ENCODE measurements at regions not wholly inside any gene's neighbourhood (a gene's known extent, or its start where the extent isn't known, plus 50 kb on each side); places are given as distances from the start of the nearest gene placed in this dataset.

- no peak overlapping the region for H3K4me3 Mint-ChIP-seq
- H3K9me2 ChIP-seq (ENCODE audit: insufficient read depth), result no peaks in the 10 kb centered on the region
- H3K27ac Mint-ChIP-seq, result no peak overlapping the region; the same call in 1 of the 2 replicates
- no peaks in the 10 kb centered on the region; the same call in 1 of the 2 replicates for H3K27me3 ChIP-seq (ENCODE audit: insufficient read depth)
- H3K9me3 Mint-ChIP-seq, result no peaks in the 10 kb centered on the region; the same call in 2 of the 3 replicates
- H3K4me1 ChIP-seq (ENCODE audit: insufficient read depth), result no peaks in the 10 kb centered on the region
- DNase-seq (ENCODE audit: low spot score) (no peak), ATAC-seq (no peak)
- peaks cover 2% of the 10 kb centered on the region for H3K27me3 Mint-ChIP-seq (ENCODE audit: insufficient read depth, low read depth, poor library complexity)
- H3K4me1 Mint-ChIP-seq, result peaks cover 11% of the 10 kb centered on the region; the same call in 2 of the 3 replicates
- H2AFZ ChIP-seq, result no peak overlapping the region
- no peak overlapping the region for H3K4me3 ChIP-seq
- no peaks in the 10 kb centered on the region for H3K36me3 ChIP-seq (ENCODE audit: insufficient read depth)
- no peak for TF ChIP-seq POLR2AphosphoS5 (IDR thresholded peaks at IDR 0.05; ENCODE audit: low read depth)
- TF ChIP-seq ZNF462 (CRISPR knock-in tag; IDR thresholded peaks at IDR 0.05), result no peak
- TF ChIP-seq, protein P1, sequence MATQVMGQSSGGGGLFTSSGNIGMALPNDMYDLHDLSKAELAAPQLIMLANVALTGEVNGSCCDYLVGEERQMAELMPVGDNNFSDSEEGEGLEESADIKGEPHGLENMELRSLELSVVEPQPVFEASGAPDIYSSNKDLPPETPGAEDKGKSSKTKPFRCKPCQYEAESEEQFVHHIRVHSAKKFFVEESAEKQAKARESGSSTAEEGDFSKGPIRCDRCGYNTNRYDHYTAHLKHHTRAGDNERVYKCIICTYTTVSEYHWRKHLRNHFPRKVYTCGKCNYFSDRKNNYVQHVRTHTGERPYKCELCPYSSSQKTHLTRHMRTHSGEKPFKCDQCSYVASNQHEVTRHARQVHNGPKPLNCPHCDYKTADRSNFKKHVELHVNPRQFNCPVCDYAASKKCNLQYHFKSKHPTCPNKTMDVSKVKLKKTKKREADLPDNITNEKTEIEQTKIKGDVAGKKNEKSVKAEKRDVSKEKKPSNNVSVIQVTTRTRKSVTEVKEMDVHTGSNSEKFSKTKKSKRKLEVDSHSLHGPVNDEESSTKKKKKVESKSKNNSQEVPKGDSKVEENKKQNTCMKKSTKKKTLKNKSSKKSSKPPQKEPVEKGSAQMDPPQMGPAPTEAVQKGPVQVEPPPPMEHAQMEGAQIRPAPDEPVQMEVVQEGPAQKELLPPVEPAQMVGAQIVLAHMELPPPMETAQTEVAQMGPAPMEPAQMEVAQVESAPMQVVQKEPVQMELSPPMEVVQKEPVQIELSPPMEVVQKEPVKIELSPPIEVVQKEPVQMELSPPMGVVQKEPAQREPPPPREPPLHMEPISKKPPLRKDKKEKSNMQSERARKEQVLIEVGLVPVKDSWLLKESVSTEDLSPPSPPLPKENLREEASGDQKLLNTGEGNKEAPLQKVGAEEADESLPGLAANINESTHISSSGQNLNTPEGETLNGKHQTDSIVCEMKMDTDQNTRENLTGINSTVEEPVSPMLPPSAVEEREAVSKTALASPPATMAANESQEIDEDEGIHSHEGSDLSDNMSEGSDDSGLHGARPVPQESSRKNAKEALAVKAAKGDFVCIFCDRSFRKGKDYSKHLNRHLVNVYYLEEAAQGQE (IDR thresholded peaks at IDR 0.05; ENCODE audit: unreplicated experiment), result no peak
- TF ChIP-seq ETS1 (IDR thresholded peaks at IDR 0.05), result no peak
- no peak for TF ChIP-seq STAT1 (IDR thresholded peaks at IDR 0.05; ENCODE audit: unreplicated experiment)
- no peak for TF ChIP-seq EZH2phosphoT487 (IDR thresholded peaks at IDR 0.05; ENCODE audit: unreplicated experiment)
- TF ChIP-seq ZNF331 (CRISPR knock-in tag; IDR thresholded peaks at IDR 0.05; ENCODE audit: low read depth), result no peak
- TF ChIP-seq, protein P2, sequence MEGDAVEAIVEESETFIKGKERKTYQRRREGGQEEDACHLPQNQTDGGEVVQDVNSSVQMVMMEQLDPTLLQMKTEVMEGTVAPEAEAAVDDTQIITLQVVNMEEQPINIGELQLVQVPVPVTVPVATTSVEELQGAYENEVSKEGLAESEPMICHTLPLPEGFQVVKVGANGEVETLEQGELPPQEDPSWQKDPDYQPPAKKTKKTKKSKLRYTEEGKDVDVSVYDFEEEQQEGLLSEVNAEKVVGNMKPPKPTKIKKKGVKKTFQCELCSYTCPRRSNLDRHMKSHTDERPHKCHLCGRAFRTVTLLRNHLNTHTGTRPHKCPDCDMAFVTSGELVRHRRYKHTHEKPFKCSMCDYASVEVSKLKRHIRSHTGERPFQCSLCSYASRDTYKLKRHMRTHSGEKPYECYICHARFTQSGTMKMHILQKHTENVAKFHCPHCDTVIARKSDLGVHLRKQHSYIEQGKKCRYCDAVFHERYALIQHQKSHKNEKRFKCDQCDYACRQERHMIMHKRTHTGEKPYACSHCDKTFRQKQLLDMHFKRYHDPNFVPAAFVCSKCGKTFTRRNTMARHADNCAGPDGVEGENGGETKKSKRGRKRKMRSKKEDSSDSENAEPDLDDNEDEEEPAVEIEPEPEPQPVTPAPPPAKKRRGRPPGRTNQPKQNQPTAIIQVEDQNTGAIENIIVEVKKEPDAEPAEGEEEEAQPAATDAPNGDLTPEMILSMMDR (conservative IDR thresholded peaks at IDR 0.05; ENCODE audit: low read depth in 2 of 2), result no peak
- TF ChIP-seq NANOG (IDR thresholded peaks at IDR 0.05; ENCODE audit: borderline replicate concordance), result no peak
- TF ChIP-seq ZNF114 (CRISPR knock-in tag; IDR thresholded peaks at IDR 0.05), result no peak
- TF ChIP-seq CREB1 (CRISPR knock-in tag; IDR thresholded peaks at IDR 0.05; ENCODE audit: low read depth), result no peak
- no peak for TF ChIP-seq JUNB (IDR thresholded peaks at IDR 0.05; ENCODE audit: unreplicated experiment)
- no peak overlapping the region for H3K27ac ChIP-seq (ENCODE audit: low read depth)
- no peaks in the 10 kb centered on the region for H3K36me3 Mint-ChIP-seq (ENCODE audit: low read depth)
- no peaks in the 10 kb centered on the region for H4K20me1 ChIP-seq (replicated peaks; ENCODE audit: insufficient read depth)
- no peak overlapping the region for H3K4me2 ChIP-seq
- no peaks in the 10 kb centered on the region for H3K79me2 ChIP-seq (replicated peaks; ENCODE audit: insufficient read depth)
- H3F3A ChIP-seq (replicated peaks; ENCODE audit: low read depth), result no peaks in the 10 kb centered on the region
Measured at GRCh38 chr21:26406526-26406925, 166.6 kb downstream of the CYYR1 start.

All from GM23338 (cell line).